H9 (cell line): ENCODE measurements at regions not wholly inside any gene's neighbourhood (a gene's known extent, or its start where the extent isn't known, plus 50 kb on each side); places are given as distances from the start of the nearest gene placed in this dataset.

Experiments
- DNase-seq: peaks from one replicate; pipeline ENCODE4 v3.0.0-alpha.2; 2017
- H2AFZ ChIP-seq: one replicate; pipeline ENCODE4 v1.6.1; 2013; ENCODE audit warnings: mild to moderate bottlenecking, low read length, control low read depth, moderate library complexity
- H2AK5ac ChIP-seq: 2 replicates; pipeline ENCODE4 v1.6.1; 2013; ENCODE audit warnings: low read length, control low read depth, mixed read lengths; ENCODE audit not compliant: insufficient read length
- H2BK120ac ChIP-seq: one replicate; pipeline ENCODE4 v1.6.1; 2013; ENCODE audit warnings: low read depth, mild to moderate bottlenecking, low read length, control low read depth, inconsistent platforms; ENCODE audit not compliant: poor library complexity, severe bottlenecking
- H2BK12ac ChIP-seq: 2 replicates; pipeline ENCODE4 v1.6.1; 2013; ENCODE audit warnings: low read length, control low read depth, mixed read lengths, low read depth; ENCODE audit not compliant: insufficient read length
- H2BK15ac ChIP-seq: 2 replicates; pipeline ENCODE4 v1.6.1; 2013; ENCODE audit warnings: low read depth, low read length, control low read depth
- H2BK20ac ChIP-seq: one replicate; pipeline ENCODE4 v1.6.1; 2013; ENCODE audit warnings: low read depth, mild to moderate bottlenecking, low read length, control low read depth, inconsistent platforms; ENCODE audit not compliant: poor library complexity, severe bottlenecking
- H2BK5ac ChIP-seq: 2 replicates; pipeline ENCODE4 v1.6.1; 2013; ENCODE audit warnings: low read length, control low read depth, mixed read lengths; ENCODE audit not compliant: insufficient read length
- H3K14ac ChIP-seq: 2 replicates; pipeline ENCODE4 v1.6.1; 2013; ENCODE audit warnings: low read length, control low read depth; ENCODE audit not compliant: insufficient read depth
- H3K18ac ChIP-seq: 2 replicates; pipeline ENCODE4 v1.6.1; 2013; ENCODE audit warnings: low read depth, mild to moderate bottlenecking, mixed read lengths, low read length, control low read depth; ENCODE audit not compliant: insufficient read length
- H3K23ac ChIP-seq: 2 replicates; pipeline ENCODE4 v1.6.1; 2013; ENCODE audit warnings: low read length, control low read depth, mixed read lengths, low read depth; ENCODE audit not compliant: insufficient read length
- H3K23me2 ChIP-seq: 2 replicates; pipeline ENCODE4 v1.6.1; 2013; ENCODE audit warnings: low read depth, mild to moderate bottlenecking, mixed read lengths, low read length, control low read depth; ENCODE audit not compliant: insufficient read length, poor library complexity, severe bottlenecking
- H3K27ac ChIP-seq: 2 replicates; pipeline ENCODE4 v1.5.1; 2013; ENCODE audit warnings: low read length, control low read depth, mixed read lengths, low read depth; ENCODE audit not compliant: insufficient read length
- H3K27me3 ChIP-seq: 2 replicates; pipeline ENCODE4 v1.6.1; 2013; ENCODE audit warnings: low read length, control low read depth, inconsistent platforms; ENCODE audit not compliant: insufficient read depth
- H3K4ac ChIP-seq: 2 replicates; pipeline ENCODE4 v1.6.1; 2013; ENCODE audit warnings: low read depth, mild to moderate bottlenecking, control low read depth, inconsistent platforms, low read length, moderate library complexity
- H3K4me1 ChIP-seq: 2 replicates; pipeline ENCODE4 v1.6.1; 2013; ENCODE audit warnings: low read length, control low read depth, inconsistent platforms; ENCODE audit not compliant: insufficient read depth
- H3K4me2 ChIP-seq: 2 replicates; pipeline ENCODE4 v1.6.1; 2013; ENCODE audit warnings: low read length, control low read depth, mixed read lengths; ENCODE audit not compliant: insufficient read length, insufficient read depth
- H3K56ac ChIP-seq: 2 replicates; pipeline ENCODE4 v1.6.1; 2013; ENCODE audit warnings: low read depth, mild to moderate bottlenecking, mixed read lengths, low read length, control low read depth; ENCODE audit not compliant: insufficient read length
- H3K79me1 ChIP-seq: 2 replicates; pipeline ENCODE4 v1.6.1; 2013; ENCODE audit warnings: low read depth, mild to moderate bottlenecking, moderate library complexity, low read length, control low read depth, inconsistent platforms; ENCODE audit not compliant: insufficient read depth, poor library complexity, severe bottlenecking
- H3K79me2 ChIP-seq: 2 replicates; pipeline ENCODE4 v1.6.1; 2013; ENCODE audit warnings: low read length, control low read depth, inconsistent platforms; ENCODE audit not compliant: insufficient read depth
- H3K9ac ChIP-seq: 2 replicates; pipeline ENCODE4 v1.6.1; 2013; ENCODE audit warnings: low read length, control low read depth, mixed read lengths; ENCODE audit not compliant: insufficient read length; ENCODE audit errors: extremely low read depth
- H3K9me3 ChIP-seq: one replicate; pipeline ENCODE4 v1.6.1; 2013; ENCODE audit warnings: low read depth, low read length, inconsistent platforms; ENCODE audit not compliant: control insufficient read depth
- H3T11ph ChIP-seq: one replicate; pipeline ENCODE4 v1.6.1; 2013; ENCODE audit warnings: mild to moderate bottlenecking, low read length, control low read depth, inconsistent platforms
- H4K20me1 ChIP-seq: one replicate; pipeline ENCODE4 v1.6.1; 2013; ENCODE audit not compliant: control insufficient read depth, insufficient read length, insufficient read depth
- H4K5ac ChIP-seq: 2 replicates; pipeline ENCODE4 v1.6.1; 2013; ENCODE audit warnings: low read depth, mild to moderate bottlenecking, mixed read lengths, low read length, control low read depth; ENCODE audit not compliant: insufficient read length
- H4K8ac ChIP-seq: replicated peaks from 2 replicates; pipeline ENCODE4 v1.6.1; 2013; ENCODE audit warnings: low read length, control low read depth, mixed read lengths, low read depth; ENCODE audit not compliant: insufficient read length
- H4K91ac ChIP-seq: 2 replicates; pipeline ENCODE4 v1.6.1; 2013; ENCODE audit warnings: low read depth, mild to moderate bottlenecking, moderate library complexity, mixed read lengths, low read length, control low read depth; ENCODE audit not compliant: insufficient read length
- H3K27ac Mint-ChIP-seq, 3 experiments: 2 replicates in 2 of 3; 3 replicates in 1 of 3; pipeline ENCODE4 v1.8.0; 2020 to 2021; ENCODE audit warnings: mixed read lengths in 3 of 3, mild to moderate bottlenecking in 1 of 3, moderate library complexity in 1 of 3
- H3K27me3 Mint-ChIP-seq: 2 replicates; pipeline ENCODE4 v1.8.0; 2021; ENCODE audit warnings: low read depth, mild to moderate bottlenecking, moderate library complexity, mixed read lengths
- H3K36me3 Mint-ChIP-seq, 3 experiments: 2 replicates in 2 of 3; 3 replicates in 1 of 3; pipeline ENCODE4 v1.8.0; 2020 to 2021; ENCODE audit warnings: low read depth in 3 of 3, mixed read lengths in 3 of 3; ENCODE audit not compliant: insufficient read depth in 1 of 3
- H3K4me1 Mint-ChIP-seq, 2 experiments: 2 replicates each; pipeline ENCODE4 v1.8.0; 2020; ENCODE audit warnings: mixed read lengths in 2 of 2
- H3K4me3 Mint-ChIP-seq, 2 experiments: 2 replicates in 1 of 2; 3 replicates in 1 of 2; pipeline ENCODE4 v1.8.0; 2020 to 2021; ENCODE audit warnings: mild to moderate bottlenecking in 2 of 2, mixed read lengths in 2 of 2, moderate library complexity in 1 of 2
- H3K9me3 Mint-ChIP-seq, 2 experiments: 2 replicates in 1 of 2; 3 replicates in 1 of 2; pipeline ENCODE4 v1.8.0; 2020; ENCODE audit warnings: mild to moderate bottlenecking in 2 of 2, mixed read lengths in 2 of 2, moderate library complexity in 1 of 2
- TF ChIP-seq, protein P1 (sequence below): fragments of 200-600 bp; sonication (generic); conservative IDR thresholded peaks from 3 replicates; pipeline ENCODE4 v1.8.0; 2021; ENCODE audit warnings: antibody characterized with exemption, mild to moderate bottlenecking

DNA sequence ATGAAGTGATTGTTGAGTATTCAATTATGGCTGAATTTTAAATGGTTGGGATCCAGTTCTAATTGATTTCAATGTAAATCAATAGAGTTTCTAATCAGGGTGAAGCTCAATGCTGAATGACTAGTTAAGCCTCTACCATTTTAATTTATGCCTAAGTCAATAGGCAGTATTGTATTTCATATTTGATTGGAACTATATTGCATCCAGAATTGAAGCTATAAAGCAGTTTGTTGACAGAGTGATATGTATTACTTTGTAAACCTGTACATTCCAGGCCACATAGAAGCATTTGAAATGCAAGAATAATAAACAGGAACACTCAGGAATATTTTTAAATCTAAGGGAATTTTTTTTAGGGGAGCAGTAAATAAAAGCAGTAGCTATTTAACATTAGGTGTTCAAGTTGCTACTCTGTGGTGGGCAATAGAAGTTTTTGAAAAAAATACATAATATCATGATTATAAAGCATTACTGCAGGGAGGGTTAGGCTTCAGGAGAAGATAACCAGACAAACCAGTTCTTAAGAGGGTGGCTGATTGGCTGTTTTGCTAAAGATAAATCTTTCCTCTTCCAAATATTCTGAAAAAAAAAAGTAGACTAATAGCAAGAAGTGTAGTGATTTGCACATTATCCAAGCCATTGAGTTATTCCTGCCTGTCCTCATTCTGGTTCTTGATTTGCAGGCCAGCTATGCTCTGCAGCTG is 492.0 kb upstream of the MEF2C start:
- no peak overlapping the region for H4K91ac ChIP-seq
- H2AK5ac ChIP-seq: no peak overlapping the region
- no peak overlapping the region for H2AFZ ChIP-seq
- no peak overlapping the region for H2BK20ac ChIP-seq
- no peak overlapping the region for H3K27ac Mint-ChIP-seq
- no peak overlapping the region for H3K14ac ChIP-seq
- H3K23ac ChIP-seq: no peak overlapping the region
- no peak overlapping the region for H3K9ac ChIP-seq
- no peaks in the 10 kb centered on the region for H3K27me3 Mint-ChIP-seq
- H3K4me1 ChIP-seq: no peaks in the 10 kb centered on the region
- no peak overlapping the region for H2BK12ac ChIP-seq
- no peak overlapping the region for H3K4ac ChIP-seq
- no peak overlapping the region for H3K4me2 ChIP-seq
- no peak overlapping the region for H4K8ac ChIP-seq
- no peaks in the 10 kb centered on the region for H3K27me3 ChIP-seq
- no peaks in the 10 kb centered on the region for H3K79me1 ChIP-seq
- H3K56ac ChIP-seq: no peak overlapping the region
- no peaks in the 10 kb centered on the region for H3K36me3 Mint-ChIP-seq
- no peak overlapping the region for H3K18ac ChIP-seq
- no peak overlapping the region for H4K5ac ChIP-seq
- no peaks in the 10 kb centered on the region for H3K4me1 Mint-ChIP-seq
- H2BK15ac ChIP-seq: no peak overlapping the region
- H4K20me1 ChIP-seq: no peaks in the 10 kb centered on the region
- H3T11ph ChIP-seq: no peak overlapping the region
- no peak overlapping the region for H2BK120ac ChIP-seq
- no peaks in the 10 kb centered on the region for H3K79me2 ChIP-seq
- H2BK5ac ChIP-seq: no peak overlapping the region
- H3K4me3 Mint-ChIP-seq: no peak overlapping the region
- DNase-seq: no peak
- TF ChIP-seq, protein P1, sequence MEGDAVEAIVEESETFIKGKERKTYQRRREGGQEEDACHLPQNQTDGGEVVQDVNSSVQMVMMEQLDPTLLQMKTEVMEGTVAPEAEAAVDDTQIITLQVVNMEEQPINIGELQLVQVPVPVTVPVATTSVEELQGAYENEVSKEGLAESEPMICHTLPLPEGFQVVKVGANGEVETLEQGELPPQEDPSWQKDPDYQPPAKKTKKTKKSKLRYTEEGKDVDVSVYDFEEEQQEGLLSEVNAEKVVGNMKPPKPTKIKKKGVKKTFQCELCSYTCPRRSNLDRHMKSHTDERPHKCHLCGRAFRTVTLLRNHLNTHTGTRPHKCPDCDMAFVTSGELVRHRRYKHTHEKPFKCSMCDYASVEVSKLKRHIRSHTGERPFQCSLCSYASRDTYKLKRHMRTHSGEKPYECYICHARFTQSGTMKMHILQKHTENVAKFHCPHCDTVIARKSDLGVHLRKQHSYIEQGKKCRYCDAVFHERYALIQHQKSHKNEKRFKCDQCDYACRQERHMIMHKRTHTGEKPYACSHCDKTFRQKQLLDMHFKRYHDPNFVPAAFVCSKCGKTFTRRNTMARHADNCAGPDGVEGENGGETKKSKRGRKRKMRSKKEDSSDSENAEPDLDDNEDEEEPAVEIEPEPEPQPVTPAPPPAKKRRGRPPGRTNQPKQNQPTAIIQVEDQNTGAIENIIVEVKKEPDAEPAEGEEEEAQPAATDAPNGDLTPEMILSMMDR: no peak
- H3K23me2 ChIP-seq: no peaks in the 10 kb centered on the region
- H3K27ac ChIP-seq: no peak overlapping the region
- H3K9me3 ChIP-seq: no peaks in the 10 kb centered on the region
- no peaks in the 10 kb centered on the region for H3K9me3 Mint-ChIP-seq
